Activated T-helper 17 cell treated with anti-CD3 and anti-CD28 coated beads, Interleukin-2, amount 50 U/mL, for 72 hours (primary cell): ENCODE measurements at regions not wholly inside any gene's neighbourhood (a gene's known extent, or its start where the extent isn't known, plus 50 kb on each side); places are given as distances from the start of the nearest gene placed in this dataset.

Source experiments
- ATAC-seq: fragments of 150-1000 bp; cut with Tn5 transposase; replicated peaks from 2 replicates; pipeline ENCODE4 v1.10.0; 2021; ENCODE audit warnings: mild to moderate bottlenecking, moderate library complexity
- H3K27ac Mint-ChIP-seq: one replicate; pipeline ENCODE4 v1.8.0; 2022; ENCODE audit warnings: mixed read lengths
- H3K27me3 Mint-ChIP-seq: one replicate; pipeline ENCODE4 v1.8.0; 2022; ENCODE audit warnings: mixed read lengths
- H3K36me3 Mint-ChIP-seq: one replicate; pipeline ENCODE4 v1.8.0; 2022; ENCODE audit warnings: low read depth, mild to moderate bottlenecking, mixed read lengths
- H3K4me1 Mint-ChIP-seq: one replicate; pipeline ENCODE4 v1.8.0; 2022; ENCODE audit warnings: mixed read lengths
- H3K4me3 Mint-ChIP-seq: one replicate; pipeline ENCODE4 v1.8.0; 2022; ENCODE audit warnings: mild to moderate bottlenecking, mixed read lengths
- H3K9me3 Mint-ChIP-seq: one replicate; pipeline ENCODE4 v1.8.0; 2022; ENCODE audit warnings: mixed read lengths

DNA sequence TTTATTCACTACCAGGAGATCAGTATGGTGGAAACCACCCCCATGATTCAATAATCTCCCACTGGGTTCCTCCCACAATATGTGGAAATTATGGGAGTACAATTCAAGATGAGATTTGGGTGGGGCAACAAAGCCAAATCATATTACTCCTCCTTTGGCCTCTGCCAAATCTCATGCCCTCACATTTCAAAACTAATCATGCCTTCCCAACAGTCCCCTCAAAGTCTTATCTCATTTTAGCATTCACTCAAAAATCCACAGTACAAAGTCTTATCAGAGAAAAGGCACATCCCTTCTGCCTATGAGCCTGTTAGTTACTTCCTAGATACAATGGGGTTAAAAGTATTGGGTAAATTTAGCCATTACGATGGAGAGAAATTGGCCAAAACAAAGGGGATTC, 989.5 kb upstream of the CNTNAP5 start:
- no peak for ATAC-seq
- Mint-ChIP-seq H3K27me3 (no peaks in the 10 kb centered on the region), H3K9me3 (peaks cover 31% of the 10 kb centered on the region), H3K27ac (no peak overlapping the region), H3K4me1 (no peaks in the 10 kb centered on the region), H3K36me3 (no peaks in the 10 kb centered on the region), H3K4me3 (no peak overlapping the region)

DNA sequence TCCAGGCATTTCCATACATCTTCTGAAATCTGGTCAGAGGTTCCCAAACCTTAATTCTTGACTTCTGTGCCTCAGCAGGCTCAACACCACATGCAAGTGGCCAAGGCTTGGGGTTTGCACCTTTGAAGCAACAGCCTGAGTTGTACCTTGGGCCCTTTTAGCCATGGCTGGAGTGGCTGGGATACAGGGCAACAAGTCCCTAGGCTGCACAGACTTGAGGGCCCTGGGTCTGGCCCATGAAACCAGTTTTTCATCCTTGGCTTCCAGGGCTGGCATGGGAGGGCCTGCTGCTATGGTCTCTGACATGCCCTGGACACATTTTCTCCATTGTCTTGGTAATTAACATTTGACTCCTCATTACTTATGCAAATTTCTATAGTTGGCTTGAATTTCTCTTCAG, 988.8 kb upstream of the CNTNAP5 start:
- H3K36me3 Mint-ChIP-seq: no peaks in the 10 kb centered on the region
- H3K9me3 Mint-ChIP-seq: peaks cover 27% of the 10 kb centered on the region
- H3K4me3 Mint-ChIP-seq: no peak overlapping the region
- no peak overlapping the region for H3K27ac Mint-ChIP-seq
- ATAC-seq: no peak
- H3K4me1 Mint-ChIP-seq: no peaks in the 10 kb centered on the region
- H3K27me3 Mint-ChIP-seq: no peaks in the 10 kb centered on the region

DNA sequence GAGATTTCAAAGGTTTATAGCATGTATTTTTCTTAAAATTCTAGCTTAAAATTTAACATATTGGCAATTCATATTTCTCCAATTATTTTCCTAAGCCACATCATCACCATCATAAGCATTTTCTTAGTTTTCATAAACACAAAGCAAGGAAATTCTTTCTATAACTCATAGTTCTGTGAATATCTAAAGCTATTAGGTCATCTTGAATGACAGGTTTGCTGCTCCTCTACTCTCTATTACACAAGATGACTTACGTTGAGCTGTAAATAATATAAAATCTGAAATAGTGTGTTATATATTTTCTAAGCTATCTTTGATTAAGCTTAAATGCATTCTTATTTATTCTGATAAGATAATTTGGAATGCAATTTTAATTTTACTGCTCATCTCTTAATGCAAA, 984.6 kb upstream of the CNTNAP5 start:
- no peaks in the 10 kb centered on the region for H3K36me3 Mint-ChIP-seq

DNA sequence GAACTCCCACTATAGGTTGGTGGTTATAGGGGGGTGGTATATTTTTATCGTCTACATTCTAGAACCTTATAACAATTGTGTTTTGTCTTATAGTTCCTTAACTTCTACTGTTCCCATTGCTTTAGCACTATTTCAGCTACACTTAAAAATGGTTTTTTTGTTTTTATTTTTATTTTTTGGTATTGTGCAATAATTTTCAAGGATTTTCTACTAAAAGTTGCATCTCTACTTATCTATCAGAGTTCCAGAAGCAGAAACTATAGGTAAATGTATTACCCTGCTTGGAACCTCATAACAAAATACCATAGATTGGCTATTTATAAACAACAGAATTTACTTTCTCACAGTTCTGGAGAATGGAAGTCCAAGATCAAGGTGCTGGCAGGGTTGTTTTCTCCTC, 981.6 kb upstream of the CNTNAP5 start:
- Mint-ChIP-seq H3K9me3 (peaks cover 16% of the 10 kb centered on the region), H3K27ac (no peak overlapping the region), H3K4me3 (no peak overlapping the region), H3K4me1 (no peaks in the 10 kb centered on the region), H3K36me3 (no peaks in the 10 kb centered on the region), H3K27me3 (no peaks in the 10 kb centered on the region)
- ATAC-seq: no peak

More for the DNA sequence above, 984.6 kb upstream of the CNTNAP5 start:
- H3K4me1 Mint-ChIP-seq: no peaks in the 10 kb centered on the region
- H3K27ac Mint-ChIP-seq: no peak overlapping the region
- H3K9me3 Mint-ChIP-seq: peaks cover 24% of the 10 kb centered on the region
- no peak overlapping the region for H3K4me3 Mint-ChIP-seq
- H3K27me3 Mint-ChIP-seq: no peaks in the 10 kb centered on the region
- no peak for ATAC-seq

DNA sequence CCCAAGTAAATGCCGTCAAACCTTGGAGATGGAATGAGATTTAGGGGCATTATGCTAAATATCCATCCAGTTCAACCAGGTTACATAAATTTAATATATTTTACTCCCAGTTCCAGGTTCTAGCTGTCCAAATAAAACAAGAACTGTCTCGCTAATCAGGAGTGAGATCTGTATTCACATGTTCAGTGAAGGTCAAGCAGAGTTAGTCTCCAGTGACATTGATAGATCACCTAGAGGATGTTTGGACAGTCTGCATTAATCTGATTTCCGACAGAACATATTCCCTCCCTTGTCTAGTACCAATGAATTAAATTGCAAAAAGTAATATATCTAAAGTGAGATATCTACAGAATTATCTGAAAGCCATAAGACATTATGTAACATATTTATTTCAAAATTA, 979.4 kb upstream of the CNTNAP5 start:
- H3K36me3 Mint-ChIP-seq: no peaks in the 10 kb centered on the region
- H3K4me3 Mint-ChIP-seq: no peak overlapping the region
- no peaks in the 10 kb centered on the region for H3K4me1 Mint-ChIP-seq
- no peak for ATAC-seq
- H3K27me3 Mint-ChIP-seq: no peaks in the 10 kb centered on the region
- no peak overlapping the region for H3K27ac Mint-ChIP-seq
- peaks cover 19% of the 10 kb centered on the region for H3K9me3 Mint-ChIP-seq

DNA sequence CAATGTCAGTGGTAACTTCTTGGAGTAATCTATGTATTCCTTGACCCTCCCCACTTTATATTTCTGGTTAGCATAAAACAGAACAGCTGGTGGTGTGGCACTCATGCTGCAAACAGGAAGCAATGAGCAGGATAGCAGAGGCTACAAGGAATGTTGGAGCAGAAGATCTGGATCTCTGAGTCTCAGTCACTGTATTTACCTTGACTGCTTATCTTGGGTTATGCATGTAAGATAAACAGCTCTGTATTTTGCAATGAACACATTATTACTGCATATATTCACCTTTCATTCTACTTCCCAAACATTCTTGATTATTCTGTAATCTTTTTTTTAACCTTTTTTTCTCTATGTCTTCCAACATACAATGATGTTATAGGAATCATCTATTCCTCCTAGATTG, 977.9 kb upstream of the CNTNAP5 start:
- Mint-ChIP-seq H3K4me1 (no peaks in the 10 kb centered on the region), H3K9me3 (peaks cover 21% of the 10 kb centered on the region), H3K36me3 (no peaks in the 10 kb centered on the region), H3K4me3 (no peak overlapping the region), H3K27me3 (no peaks in the 10 kb centered on the region), H3K27ac (no peak overlapping the region)
- no peak for ATAC-seq

DNA sequence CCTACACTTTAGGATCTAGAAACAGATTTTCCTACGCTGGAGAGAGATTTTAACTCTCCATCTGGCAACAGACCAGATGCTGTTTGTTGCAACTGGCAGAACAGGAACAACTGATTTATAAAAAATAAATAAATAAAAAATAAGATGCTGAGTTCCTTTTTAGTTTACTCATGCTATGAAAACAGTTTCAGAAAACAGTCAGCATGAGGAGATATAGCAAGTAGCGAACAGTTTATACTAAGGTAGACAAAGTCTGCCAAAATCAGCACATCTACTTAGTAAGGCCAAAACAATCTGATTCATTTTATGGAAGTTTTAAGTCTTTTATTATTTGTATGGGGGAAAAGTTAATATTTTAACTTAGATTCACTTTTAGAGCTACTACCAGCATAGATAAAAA, 974.0 kb upstream of the CNTNAP5 start:
- Mint-ChIP-seq H3K36me3 (no peaks in the 10 kb centered on the region), H3K4me3 (no peak overlapping the region), H3K9me3 (peaks cover 20% of the 10 kb centered on the region), H3K4me1 (no peaks in the 10 kb centered on the region), H3K27me3 (no peaks in the 10 kb centered on the region), H3K27ac (no peak overlapping the region)
- ATAC-seq: no peak

DNA sequence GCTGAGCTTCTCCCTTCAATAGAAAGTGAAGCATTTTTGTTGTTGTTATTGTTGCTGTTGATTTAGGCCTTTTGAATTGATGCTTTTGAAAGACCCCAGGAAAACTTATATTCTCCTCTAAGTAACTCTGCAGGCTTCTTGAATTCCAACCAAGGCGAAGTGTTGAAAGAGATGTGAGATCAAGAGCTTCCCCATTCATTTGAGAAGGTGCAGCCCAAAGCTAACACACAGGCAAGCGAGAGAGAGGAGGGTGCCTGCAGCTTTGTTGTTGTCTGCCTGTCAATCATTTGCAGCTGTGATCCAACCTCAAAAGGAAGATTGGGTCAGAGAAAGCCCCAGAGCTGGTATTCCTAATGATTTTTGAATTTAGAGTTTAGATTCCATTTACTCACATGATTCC, 963.6 kb upstream of the CNTNAP5 start:
- Mint-ChIP-seq H3K27me3 (no peaks in the 10 kb centered on the region), H3K36me3 (no peaks in the 10 kb centered on the region), H3K4me1 (no peaks in the 10 kb centered on the region), H3K27ac (no peak overlapping the region), H3K4me3 (no peak overlapping the region), H3K9me3 (peaks cover 37% of the 10 kb centered on the region)
- no peak for ATAC-seq

DNA sequence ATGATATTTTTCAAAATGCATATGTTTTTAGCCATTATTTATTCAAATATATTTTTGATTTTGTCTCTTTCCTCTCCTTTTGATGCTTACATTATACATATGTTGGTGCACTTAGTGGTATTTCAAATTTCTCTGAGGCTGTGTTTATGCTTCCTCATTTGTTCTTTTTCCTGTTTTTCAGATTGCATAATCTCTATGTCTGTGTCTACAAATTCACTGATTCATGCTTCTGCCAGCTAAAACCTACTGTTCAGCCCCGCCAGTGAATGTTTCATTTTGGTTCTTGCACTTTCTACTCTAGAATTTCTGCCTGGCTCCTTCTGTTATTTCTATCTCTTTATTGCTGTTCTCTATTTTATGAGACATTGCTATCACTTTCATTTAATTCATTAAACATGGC, 951.7 kb upstream of the CNTNAP5 start:
- ATAC-seq: no peak
- H3K27ac Mint-ChIP-seq: no peak overlapping the region
- H3K36me3 Mint-ChIP-seq: no peaks in the 10 kb centered on the region
- no peaks in the 10 kb centered on the region for H3K4me1 Mint-ChIP-seq
- no peaks in the 10 kb centered on the region for H3K27me3 Mint-ChIP-seq
- peaks cover 14% of the 10 kb centered on the region for H3K9me3 Mint-ChIP-seq
- H3K4me3 Mint-ChIP-seq: no peak overlapping the region

DNA sequence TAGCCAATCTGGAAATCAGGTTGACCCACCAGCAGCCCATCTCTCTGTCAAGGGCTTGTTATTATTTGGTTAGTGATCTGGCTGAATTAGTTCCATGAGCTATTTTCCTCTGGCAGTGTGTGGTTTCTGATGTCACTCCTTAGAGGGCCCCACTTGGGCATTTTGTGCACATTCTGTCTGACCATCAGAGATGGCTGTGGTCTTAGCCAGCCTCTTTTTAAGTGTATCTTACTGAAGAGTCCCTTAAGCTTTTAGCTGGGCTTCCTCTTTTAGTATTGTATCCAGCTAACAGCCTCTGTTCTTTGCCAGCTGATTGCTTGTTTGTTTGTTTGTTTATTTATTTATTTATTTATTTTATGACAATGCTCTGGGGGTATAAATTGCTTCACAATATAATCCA, 951.1 kb upstream of the CNTNAP5 start:
- peaks cover 14% of the 10 kb centered on the region for H3K9me3 Mint-ChIP-seq
- no peak overlapping the region for H3K4me3 Mint-ChIP-seq
- H3K27me3 Mint-ChIP-seq: no peaks in the 10 kb centered on the region
- H3K4me1 Mint-ChIP-seq: no peaks in the 10 kb centered on the region
- no peak overlapping the region for H3K27ac Mint-ChIP-seq
- H3K36me3 Mint-ChIP-seq: no peaks in the 10 kb centered on the region
- ATAC-seq: no peak

DNA sequence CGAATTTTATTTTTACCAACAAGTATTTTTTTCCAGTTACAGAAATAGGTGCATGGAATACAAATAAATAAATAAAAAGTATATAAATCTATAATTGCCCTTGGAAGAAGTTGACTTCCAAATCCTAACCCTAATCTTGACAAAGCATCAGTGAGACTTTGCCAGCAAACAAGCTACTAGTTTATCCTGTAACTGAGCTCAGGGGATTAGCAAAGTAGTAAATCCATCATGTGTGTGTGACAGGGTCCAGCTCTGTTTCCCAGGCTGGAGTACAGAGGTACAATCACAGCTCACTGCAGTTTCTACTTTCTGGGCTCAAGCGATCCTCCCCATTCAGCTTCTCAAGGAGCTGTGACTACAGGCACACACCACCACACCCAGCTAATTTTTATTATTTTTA, 948.0 kb upstream of the CNTNAP5 start:
- Mint-ChIP-seq H3K27ac (no peak overlapping the region), H3K36me3 (no peaks in the 10 kb centered on the region), H3K4me1 (no peaks in the 10 kb centered on the region), H3K27me3 (no peaks in the 10 kb centered on the region), H3K9me3 (peaks cover 17% of the 10 kb centered on the region), H3K4me3 (no peak overlapping the region)
- no peak for ATAC-seq

DNA sequence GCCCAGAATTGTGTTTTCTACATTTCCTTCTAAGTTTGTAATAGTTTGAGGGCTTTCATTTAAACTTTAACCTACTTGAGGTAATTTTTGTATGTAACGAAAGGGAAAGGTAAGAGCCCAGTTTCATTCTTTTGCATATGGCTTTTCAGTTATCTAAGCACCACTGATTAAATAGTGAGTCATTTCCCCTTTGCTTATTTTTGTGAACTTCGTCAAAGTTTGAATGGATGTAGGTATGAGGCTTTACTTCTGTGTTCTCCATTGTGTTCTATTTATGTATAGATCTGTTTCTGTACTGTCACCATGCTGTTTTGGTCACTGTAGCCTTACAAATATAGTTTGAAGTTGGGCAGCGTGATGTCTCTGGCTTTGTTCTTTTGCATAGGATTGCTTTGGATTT, 944.8 kb upstream of the CNTNAP5 start:
- Mint-ChIP-seq H3K4me3 (no peak overlapping the region), H3K4me1 (no peaks in the 10 kb centered on the region), H3K9me3 (peaks cover 21% of the 10 kb centered on the region), H3K27me3 (no peaks in the 10 kb centered on the region), H3K36me3 (no peaks in the 10 kb centered on the region), H3K27ac (no peak overlapping the region)
- no peak for ATAC-seq

DNA sequence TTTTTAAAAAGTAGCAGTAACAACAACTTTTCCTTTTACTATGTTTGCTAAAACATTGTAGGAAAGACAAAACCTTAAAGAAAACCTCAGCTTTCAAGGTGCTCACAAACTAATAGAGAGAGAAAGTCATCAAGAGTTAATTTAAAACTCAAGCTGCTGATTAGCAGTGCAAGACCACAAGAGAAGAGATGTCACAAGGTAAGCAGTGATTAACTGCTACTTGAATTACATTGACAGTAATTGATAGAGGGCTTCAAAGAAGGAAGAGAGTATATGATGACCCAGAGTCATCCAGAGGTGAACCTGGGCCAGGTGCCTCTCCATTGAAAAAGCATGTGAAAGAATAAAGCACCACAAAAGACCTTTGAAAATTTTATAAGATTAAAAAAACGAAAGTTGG, 939.6 kb upstream of the CNTNAP5 start:
- Mint-ChIP-seq H3K27ac (no peak overlapping the region), H3K27me3 (no peaks in the 10 kb centered on the region), H3K9me3 (peaks cover 24% of the 10 kb centered on the region), H3K36me3 (no peaks in the 10 kb centered on the region), H3K4me3 (no peak overlapping the region), H3K4me1 (no peaks in the 10 kb centered on the region)
- ATAC-seq: no peak

DNA sequence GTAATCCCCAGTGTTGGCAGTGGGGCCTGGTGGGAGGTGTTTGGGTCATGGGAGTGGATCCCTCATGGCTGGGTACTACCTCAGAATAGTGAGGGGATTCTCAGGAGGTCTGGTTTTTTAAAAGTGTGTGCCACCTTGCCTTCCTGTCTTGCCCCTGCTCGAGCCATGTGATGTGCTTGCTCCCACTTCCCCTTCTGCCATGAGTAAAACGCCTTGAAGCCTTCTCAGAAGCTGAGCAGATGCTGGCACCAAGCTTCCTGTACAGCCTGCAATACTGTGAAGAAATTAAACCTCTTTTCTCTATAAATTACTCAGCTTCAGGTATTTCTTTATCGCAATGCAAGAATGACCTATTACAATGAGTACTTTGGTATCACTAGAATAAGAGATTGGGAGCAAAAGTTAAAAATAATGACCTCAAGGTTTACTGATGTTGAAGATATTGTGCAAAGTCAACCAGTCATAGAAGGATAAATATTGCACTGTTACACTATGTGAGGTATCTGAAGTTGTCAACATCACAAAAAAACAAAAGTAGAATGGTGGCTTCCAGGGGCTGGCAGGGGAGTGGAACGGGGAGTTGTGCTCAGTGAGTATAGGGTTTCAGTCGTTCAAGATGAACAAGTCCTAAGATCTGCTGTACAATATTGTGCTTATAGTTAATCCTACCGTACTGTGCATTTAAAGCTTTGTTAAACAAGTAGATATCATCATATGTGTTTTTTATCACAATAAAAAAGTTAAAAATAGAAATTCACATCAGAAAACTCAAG, 938.3 kb upstream of the CNTNAP5 start:
- H3K27me3 Mint-ChIP-seq: no peaks in the 10 kb centered on the region

DNA sequence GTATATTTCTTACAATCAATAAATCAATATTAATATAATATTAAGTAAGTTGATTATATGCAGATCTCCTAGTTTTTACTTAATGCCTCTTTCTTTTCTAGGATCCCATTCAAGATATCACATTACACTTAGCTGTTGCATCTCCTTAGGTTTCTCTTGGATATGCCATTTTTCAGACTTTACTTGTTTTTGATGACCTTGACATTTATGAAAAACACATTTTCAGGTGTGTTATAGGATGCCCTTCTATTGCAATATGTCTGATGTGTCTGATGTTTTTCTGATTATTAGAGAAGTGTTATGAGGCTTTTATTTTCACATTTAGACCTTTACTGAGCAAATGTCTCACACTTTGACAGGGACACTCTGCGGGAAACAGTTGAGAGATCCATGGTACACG, 933.6 kb upstream of the CNTNAP5 start:
- peaks cover 21% of the 10 kb centered on the region for H3K9me3 Mint-ChIP-seq
- no peaks in the 10 kb centered on the region for H3K4me1 Mint-ChIP-seq
- no peak overlapping the region for H3K27ac Mint-ChIP-seq
- H3K27me3 Mint-ChIP-seq: no peaks in the 10 kb centered on the region
- ATAC-seq: no peak
- no peak overlapping the region for H3K4me3 Mint-ChIP-seq
- no peaks in the 10 kb centered on the region for H3K36me3 Mint-ChIP-seq

More for the DNA sequence above, 938.3 kb upstream of the CNTNAP5 start:
- no peaks in the 10 kb centered on the region for H3K36me3 Mint-ChIP-seq
- H3K27ac Mint-ChIP-seq: no peak overlapping the region
- no peak for ATAC-seq
- peaks cover 28% of the 10 kb centered on the region for H3K9me3 Mint-ChIP-seq
- H3K4me3 Mint-ChIP-seq: no peak overlapping the region
- H3K4me1 Mint-ChIP-seq: no peaks in the 10 kb centered on the region

DNA sequence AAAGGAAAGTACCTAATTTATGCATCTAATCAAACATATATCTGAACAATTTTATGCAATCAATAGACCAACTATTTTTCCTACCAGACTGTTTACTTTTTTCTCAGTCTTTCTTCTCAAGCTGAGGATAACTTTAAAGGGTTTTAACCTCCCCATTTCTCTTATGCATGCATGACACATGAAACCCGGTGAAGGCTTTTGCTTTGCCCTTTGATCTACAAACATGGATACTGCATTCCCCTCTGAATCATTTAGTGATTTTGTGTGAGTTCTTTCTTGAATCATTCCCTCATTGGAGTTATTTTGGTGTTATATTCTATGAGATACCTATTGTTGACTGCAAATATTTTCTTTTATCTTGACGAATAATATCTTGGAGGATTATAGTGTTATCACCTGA, 931.9 kb upstream of the CNTNAP5 start:
- H3K27ac Mint-ChIP-seq: no peak overlapping the region
- H3K27me3 Mint-ChIP-seq: no peaks in the 10 kb centered on the region
- H3K36me3 Mint-ChIP-seq: no peaks in the 10 kb centered on the region
- H3K4me1 Mint-ChIP-seq: no peaks in the 10 kb centered on the region
- H3K9me3 Mint-ChIP-seq: peaks cover 20% of the 10 kb centered on the region
- no peak for ATAC-seq
- no peak overlapping the region for H3K4me3 Mint-ChIP-seq
